HG03280 (cell line): ENCODE measurements at regions not wholly inside any gene's neighbourhood (a gene's known extent, or its start where the extent isn't known, plus 50 kb on each side); places are given as distances from the start of the nearest gene placed in this dataset.

ENCODE experiments used
- ATAC-seq: cut with Tn5 transposase; IDR thresholded peaks from one replicate; pipeline ENCODE4 v1.9.1; 2021; ENCODE audit warnings: mild to moderate bottlenecking, moderate library complexity; ENCODE audit not compliant: unreplicated experiment

GRCh38 chr4:54359919-54360650, 131.0 kb downstream of the PDGFRA start:
- no peak for ATAC-seq

GRCh38 chr4:54363037-54363436, 133.9 kb downstream of the PDGFRA start:
- ATAC-seq = no peak

- no peak for ATAC-seq
These were observed 136.6 kb downstream of the PDGFRA start for GRCh38 chr4:54365691-54366090.

DNA sequence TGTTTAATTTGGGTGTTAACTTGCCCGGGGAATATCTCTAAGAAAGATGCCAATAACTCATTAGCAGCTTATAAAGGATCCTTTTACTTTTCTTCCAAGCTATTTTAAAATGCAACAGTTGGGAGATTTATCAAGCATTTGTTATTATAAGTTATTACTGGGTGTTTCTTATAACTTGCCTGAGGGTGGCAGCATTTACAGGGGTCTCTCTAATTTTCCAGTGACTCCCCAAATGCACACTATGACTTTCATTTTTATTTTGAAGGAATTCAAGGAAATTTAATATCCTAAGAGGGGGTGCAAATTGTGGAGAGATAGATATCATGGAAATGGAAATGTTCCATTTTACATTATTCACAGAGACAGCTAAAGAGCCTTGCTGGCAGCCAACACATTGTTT, 138.0 kb downstream of the PDGFRA start:
- no peak for ATAC-seq

GRCh38 chr4:54368281-54369265, 139.5 kb downstream of the PDGFRA start:
- ATAC-seq = no peak

GRCh38 chr4:54371173-54371572, 142.1 kb downstream of the PDGFRA start:
- ATAC-seq = no peak

- no peak for ATAC-seq
These were observed 143.9 kb downstream of the PDGFRA start for GRCh38 chr4:54372951-54373350.

DNA sequence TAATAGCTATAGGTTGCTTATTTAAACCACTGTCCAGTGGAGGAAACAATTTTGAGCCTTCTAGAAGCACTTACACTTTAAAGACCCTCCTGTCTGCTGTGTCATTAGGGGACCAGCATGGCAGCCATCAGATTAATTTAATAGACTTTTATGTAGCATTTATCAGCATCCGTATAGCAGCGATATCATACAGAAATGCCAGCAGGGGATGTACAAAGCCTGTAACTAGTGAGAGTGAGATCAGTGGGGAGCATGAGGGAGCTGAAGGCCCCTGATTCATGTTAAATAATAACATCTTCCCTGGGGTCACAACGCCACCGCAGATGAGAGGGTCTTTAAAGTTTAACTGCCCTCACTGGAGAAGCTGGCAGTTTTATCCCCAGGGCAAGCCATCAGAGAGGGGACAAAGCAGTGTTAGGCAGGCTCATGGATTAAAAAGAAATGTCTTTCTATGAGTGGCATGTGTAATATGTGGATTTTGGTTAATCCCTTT, 144.7 kb downstream of the PDGFRA start:
- no peak for ATAC-seq

DNA sequence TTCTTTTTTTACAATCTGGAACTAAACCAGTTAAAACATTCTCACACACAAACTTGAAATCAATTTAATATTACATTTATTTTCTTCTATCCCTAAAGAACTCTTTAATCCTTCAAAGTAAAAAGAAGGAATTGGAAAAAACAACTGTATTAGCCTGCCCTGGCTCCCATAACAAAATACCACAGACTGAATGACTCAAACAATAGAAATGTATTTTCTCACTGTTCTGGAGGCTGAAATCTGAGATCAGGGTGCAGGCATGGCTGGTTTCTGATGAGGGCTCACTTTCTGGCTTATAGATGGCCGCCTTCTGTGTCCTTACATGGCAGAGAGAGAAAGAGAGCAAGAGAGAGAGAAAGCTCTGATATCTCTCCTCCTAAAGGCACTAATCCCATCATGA, 149.4 kb downstream of the PDGFRA start:
- ATAC-seq = no peak

DNA sequence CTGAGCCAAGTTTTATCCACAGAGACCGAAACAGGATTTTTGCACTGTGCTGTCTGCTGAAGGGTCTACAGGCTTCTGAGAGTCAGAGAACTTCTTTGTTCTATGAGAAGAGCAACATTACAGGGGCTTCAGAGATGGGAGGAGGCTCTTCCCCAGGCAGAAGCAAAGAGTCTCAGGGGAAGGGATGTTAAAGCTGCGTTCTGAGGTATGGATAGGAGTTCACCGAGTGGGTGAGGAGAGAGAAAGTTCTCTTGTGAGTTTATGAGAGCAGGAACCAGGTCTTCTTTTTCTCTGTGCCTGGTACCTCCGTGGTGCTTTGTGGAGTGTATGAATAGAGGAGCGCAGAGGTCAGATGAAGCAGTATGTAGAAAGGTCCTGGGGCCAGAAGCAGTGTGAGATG, 155.1 kb downstream of the PDGFRA start:
- no peak for ATAC-seq

GRCh38 chr4:54384563-54384962, 155.5 kb downstream of the PDGFRA start:
- ATAC-seq = no peak

DNA sequence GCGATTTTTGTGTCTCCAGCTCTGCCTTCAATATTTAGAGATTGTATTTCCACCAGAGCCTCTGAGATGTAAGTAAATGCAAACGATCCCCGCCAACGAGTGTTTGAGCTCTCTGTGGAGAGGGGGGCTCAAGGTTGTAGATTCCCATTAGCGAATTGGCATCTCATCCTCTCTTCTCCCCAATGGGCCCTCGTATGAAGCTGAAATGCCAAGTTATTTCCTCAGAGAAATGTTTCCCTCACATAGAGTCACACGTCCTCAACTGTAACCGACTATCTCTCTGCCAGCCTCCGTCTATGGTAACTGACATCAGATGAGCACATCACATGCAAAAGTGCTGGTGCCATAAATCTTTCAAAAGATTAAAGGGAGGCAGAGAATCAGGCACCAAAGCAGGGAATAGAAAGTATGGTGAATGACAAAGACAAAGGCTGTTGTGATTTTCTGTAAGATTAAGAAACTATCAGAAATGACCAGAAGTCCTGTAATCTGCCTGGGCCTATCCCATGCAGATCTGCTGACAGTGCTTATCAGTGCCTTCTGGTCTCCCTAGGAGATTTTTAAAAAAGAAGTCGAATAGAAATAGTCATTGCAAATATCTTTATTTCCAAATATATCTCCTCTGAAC, 157.1 kb downstream of the PDGFRA start:
- ATAC-seq = no peak

GRCh38 chr4:54386693-54387092, 157.6 kb downstream of the PDGFRA start:
- no peak for ATAC-seq

DNA sequence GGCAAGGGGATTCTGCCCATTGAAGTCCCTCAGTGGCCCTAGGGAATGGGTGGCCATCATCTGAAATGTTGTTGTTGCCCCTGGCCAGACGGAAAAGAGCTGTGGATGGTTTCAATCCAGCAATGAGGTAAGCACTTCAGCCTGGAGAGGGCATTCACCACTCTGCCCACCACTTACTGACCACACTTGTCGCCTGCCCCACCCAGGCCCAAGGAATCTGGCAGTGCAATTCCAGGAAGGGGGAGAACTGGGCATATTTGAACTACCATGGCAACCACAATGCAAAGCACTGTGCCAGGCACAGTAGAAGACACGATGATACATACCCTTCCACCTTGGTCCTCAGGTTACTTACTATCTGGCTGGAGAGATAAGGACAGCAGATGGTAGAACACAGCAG, 161.6 kb downstream of the PDGFRA start:
- no peak for ATAC-seq

DNA sequence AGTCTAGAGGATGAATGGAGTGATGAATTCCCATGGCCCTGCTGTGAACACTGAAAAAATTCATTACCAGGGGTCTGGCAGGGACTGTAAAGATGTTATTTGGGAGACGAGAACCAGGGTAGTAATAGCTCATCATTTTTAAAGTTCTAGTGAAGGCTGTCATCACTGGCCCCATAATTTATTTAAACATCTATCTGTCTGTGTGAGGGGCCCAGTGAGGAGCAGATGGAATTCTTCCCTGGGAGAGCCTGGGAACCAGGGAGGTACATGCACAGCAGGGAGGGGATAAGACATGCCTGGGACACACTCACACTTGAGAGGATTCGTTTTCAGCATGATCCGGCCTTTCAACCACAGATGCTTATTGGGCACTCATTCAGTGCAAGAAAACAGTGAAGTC, 162.0 kb downstream of the PDGFRA start:
- no peak for ATAC-seq

- ATAC-seq = no peak
These were observed 163.4 kb downstream of the PDGFRA start for GRCh38 chr4:54392479-54392878.

GRCh38 chr4:54393243-54393642, 164.2 kb downstream of the PDGFRA start:
- no peak for ATAC-seq

- no peak for ATAC-seq
These were observed 166.0 kb downstream of the PDGFRA start for GRCh38 chr4:54395013-54395527.

- no peak for ATAC-seq
These were observed 171.1 kb downstream of the PDGFRA start for GRCh38 chr4:54400188-54400587.

DNA sequence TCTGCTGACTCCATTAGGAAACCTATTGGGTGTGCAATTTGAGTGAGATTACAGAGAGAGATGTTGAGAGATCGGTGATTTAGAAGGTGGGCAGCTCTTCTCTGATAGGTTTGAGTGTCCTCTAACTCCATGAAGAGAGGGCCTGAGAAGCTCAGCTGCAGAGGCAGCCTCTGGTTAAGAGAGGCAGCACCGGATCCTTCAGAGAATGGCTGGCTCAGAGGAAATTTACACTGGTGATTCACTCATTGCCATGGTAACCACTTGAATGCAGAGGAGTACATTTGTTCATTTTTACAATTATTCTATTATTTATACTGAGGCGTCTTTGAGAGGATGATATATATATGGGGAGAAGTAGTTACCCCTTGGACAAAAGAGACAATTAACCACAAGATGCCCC, 171.7 kb downstream of the PDGFRA start:
- ATAC-seq = no peak

DNA sequence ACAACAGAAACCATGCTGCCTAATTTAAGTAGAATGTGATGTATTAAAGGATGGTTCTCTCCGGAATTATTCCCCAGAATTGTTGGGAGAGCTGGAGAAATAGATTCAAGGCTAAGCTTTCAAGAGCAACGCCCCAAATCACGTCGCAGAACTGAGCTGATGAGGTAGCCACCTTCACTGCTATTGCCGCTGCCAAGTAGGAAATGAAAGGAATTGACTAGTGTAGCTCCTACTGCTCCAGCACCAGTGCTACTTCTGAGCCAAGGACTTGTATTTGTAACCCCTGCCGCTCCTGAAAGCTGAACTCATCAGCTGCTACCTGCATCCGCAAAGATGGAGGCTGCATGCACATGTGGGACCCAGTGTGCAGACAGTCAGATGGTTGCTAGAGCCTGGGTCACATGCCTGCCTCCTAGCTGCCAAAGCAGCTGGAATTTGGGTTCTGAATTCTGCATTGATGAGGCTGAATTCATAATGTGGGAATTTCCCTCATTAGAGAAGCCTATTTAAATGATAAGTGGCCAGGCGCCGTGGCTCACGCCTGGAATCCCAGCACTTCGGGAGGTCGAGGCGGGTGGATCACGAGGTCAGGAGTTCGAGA, 173.9 kb downstream of the PDGFRA start:
- no peak for ATAC-seq
